Spleen (tissue), 11 donors: ENCODE measurements at regions not wholly inside any gene's neighbourhood (a gene's known extent, or its start where the extent isn't known, plus 50 kb on each side); places are given as distances from the start of the nearest gene placed in this dataset.

Source experiments
- DNase-seq: peaks from one replicate; pipeline ENCODE4 v3.0.0-alpha.2; 2020
- H3K27ac ChIP-seq, 8 donors: fragments of 200-600 bp; sonication (generic) in 7 of 8; 1 replicate in 4 of 8; 2 replicates in 4 of 8; pipeline versions ENCODE4 v1.5.0 to v1.8.0; 2016 to 2021; ENCODE audit warnings: inconsistent platforms in 4 of 8, mild to moderate bottlenecking in 4 of 8, moderate library complexity in 1 of 8
- H3K27me3 ChIP-seq, 7 donors: fragments of 200-600 bp; sonication (generic) in 6 of 7; replicated peaks in 1 of 7; 1 replicate in 4 of 7; 2 replicates in 3 of 7; pipeline versions ENCODE4 v1.5.0 to v1.8.0; 2016 to 2021; ENCODE audit warnings: inconsistent platforms in 3 of 7, mild to moderate bottlenecking in 1 of 7
- H3K36me3 ChIP-seq, 6 donors: fragments of 200-600 bp; sonication (generic) in 5 of 6; 1 replicate in 4 of 6; 2 replicates in 2 of 6; pipeline versions ENCODE4 v1.5.0 to v1.8.0; 2016 to 2021; ENCODE audit warnings: inconsistent platforms in 2 of 6
- H3K4me1 ChIP-seq, 6 donors: fragments of 200-600 bp; sonication (generic) in 5 of 6; 1 replicate in 3 of 6; 2 replicates in 3 of 6; pipeline versions ENCODE4 v1.5.0 to v1.8.0; 2016 to 2021; ENCODE audit warnings: inconsistent platforms in 3 of 6
- H3K4me3 ChIP-seq, 8 donors: fragments of 200-600 bp; sonication (generic) in 7 of 8; 1 replicate in 4 of 8; 2 replicates in 4 of 8; pipeline versions ENCODE4 v1.5.0 to v1.8.0; 2016 to 2021; ENCODE audit warnings: inconsistent platforms in 4 of 8, mild to moderate bottlenecking in 4 of 8, moderate library complexity in 2 of 8
- H3K9me3 ChIP-seq, 8 donors: fragments of 200-600 bp; sonication (generic) in 7 of 8; 1 replicate in 4 of 8; 2 replicates in 4 of 8; pipeline versions ENCODE4 v1.5.0 to v1.8.0; 2016 to 2021; ENCODE audit warnings: inconsistent platforms in 4 of 8
- CTCF ChIP-seq, 11 experiments: fragments of 200-600 bp in 7 of 11; fragments of 450-650 bp in 4 of 11; sonication (generic) in 4 of 11; IDR thresholded peaks in 8 of 11; conservative IDR thresholded peaks in 3 of 11; 1 replicate in 7 of 11; 2 replicates in 4 of 11; pipeline versions ENCODE4 v1.4.0 to v1.8.0; 2016 to 2021; ENCODE audit warnings: antibody characterized with exemption in 11 of 11, inconsistent platforms in 4 of 11, mild to moderate bottlenecking in 1 of 11
- POLR2A ChIP-seq, 3 donors: fragments of 450-650 bp; IDR thresholded peaks; one replicate each; pipeline ENCODE4 v1.5.1; 2017; ENCODE audit warnings: antibody characterized with exemption in 3 of 3, mild to moderate bottlenecking in 1 of 3
- POLR2AphosphoS5 ChIP-seq, 3 donors: sonication (generic); formaldehyde crosslinking; IDR thresholded peaks; one replicate each; pipeline ENCODE4 v1.5.1; 2017; ENCODE audit warnings: antibody characterized with exemption in 3 of 3
- WGBS, 5 donors: extraction: QIAGEN DNeasy Blood & Tissue Kit in 3 of 5; methylation state at CpG; one replicate each; pipeline versions ENCODE4 v1.1.5 to v1.1.7; 2013 to 2018; 5-methylcytosine and 5-hydroxymethylcytosine counted together
- intact Hi-C: fragments of 100-400 bp; cut with DNase I; formaldehyde crosslinking; loops from one replicate; pipeline ENCODE4 v1.15.0; 2023; ENCODE audit warnings: low total_unique reads
- donor health status: healthy with polysubstance abuse.
- donor health status: DM: no; HTN: no; CAD: no; lungs with moderate emphysema.
- donor health status: DM: no; HTN: no; CAD: no.
- donor health status: Bipolar disorder and iron deficiency.
- donor health status: healthy.
- donor health status: DM: no; HTN: no; CAD: no.
- donor health status: DM: yes; HTN: yes; CAD: no.

DNA sequence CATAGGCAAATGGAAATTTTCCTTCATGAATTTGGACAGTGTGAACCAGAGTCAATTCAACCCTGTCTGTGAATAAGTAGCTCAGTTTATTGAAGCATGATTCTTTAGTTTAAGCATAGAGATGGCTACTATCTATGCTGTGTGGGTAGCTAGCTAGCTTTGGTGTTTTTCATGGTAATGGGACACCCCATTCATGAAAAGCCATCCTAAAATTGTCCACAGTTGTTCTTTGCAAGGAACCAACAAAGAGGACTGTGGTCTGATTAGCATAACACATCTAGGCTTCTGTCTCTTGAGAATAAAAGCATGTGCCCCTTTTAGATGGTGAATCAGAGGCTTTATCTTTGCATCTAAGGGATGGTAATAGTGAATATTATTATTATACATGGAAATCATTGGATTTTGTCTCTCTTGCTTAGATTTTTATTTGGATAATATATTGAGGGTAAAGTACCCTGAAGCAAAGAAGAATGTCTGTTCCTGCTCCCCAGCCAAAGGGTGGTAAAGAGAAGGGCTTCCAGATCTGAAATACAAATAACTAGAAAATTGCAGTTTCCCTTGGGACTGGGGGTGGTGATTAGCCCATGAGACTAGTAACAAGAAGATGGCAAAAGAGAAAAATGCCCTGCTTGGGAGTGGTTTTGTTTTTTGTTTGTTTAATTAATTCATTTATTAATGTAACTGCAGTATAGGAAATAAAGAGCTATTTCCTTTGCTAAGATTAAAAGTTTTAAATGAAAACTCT lies 624.2 kb upstream of the ZNF608 start:
- H3K4me3 ChIP-seq, result no peak overlapping the region
- no peaks in the 10 kb centered on the region for H3K27me3 ChIP-seq
- no peak overlapping the region for H3K27ac ChIP-seq
- no peaks in the 10 kb centered on the region for H3K36me3 ChIP-seq
- no peaks in the 10 kb centered on the region for H3K4me1 ChIP-seq
- DNase-seq, result no peak
- intact Hi-C loops, result no loop called here
- H3K9me3 ChIP-seq, result no peaks in the 10 kb centered on the region
- TF ChIP-seq CTCF (IDR thresholded peaks at IDR 0.05 in 8 of 11, conservative IDR thresholded peaks at IDR 0.05 in 3 of 11), result no peak

DNA sequence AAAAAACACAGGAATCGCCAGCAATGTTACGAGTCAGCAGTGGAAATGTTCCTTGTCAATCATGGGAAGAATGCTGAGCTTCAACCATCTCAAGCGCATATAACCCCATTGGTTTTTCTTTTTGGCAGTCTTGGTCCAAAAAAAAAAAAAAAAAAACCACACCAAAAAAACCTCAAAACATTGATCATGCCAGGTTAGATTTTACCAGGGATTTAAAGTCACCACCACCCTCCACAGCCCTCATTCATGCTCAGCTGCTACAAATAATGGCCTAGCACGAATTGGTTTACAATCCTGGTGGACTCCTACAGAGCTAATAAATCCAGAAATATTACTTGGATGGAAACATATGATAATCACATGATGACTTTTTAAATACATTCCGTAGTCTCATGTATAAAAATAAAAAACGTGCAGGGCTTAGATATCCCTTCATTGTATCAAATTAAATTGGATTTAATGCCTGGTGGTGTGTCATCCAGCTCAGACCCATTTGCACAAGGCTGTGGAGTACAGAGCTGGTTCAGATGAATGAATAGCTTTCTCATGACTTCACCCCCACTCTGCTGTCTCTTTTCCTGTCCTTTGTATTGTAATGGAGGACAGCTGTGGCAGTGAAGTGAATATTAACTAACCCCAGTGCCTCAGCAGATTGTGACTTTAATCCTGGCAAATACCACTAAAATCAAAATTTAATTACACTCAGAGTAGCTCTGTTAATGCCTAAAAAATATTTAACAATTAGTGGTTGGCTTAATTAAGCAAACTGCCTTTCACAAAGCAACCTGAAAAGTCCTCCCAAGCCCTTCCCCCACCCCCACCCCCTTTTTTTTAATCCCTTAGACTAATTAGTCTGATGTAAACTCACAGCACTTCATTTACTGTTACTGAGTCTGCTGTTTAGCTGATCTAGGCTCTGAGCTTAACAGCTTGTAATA lies 626.5 kb upstream of the ZNF608 start:
- intact Hi-C loops, result no loop called here
- Histone ChIP-seq H3K4me1 (no peaks in the 10 kb centered on the region), H3K9me3 (no peaks in the 10 kb centered on the region), H3K36me3 (no peaks in the 10 kb centered on the region), H3K27me3 (no peaks in the 10 kb centered on the region), H3K4me3 (no peak overlapping the region), H3K27ac (no peak overlapping the region)
- no peak for DNase-seq
- no peak for TF ChIP-seq CTCF (IDR thresholded peaks at IDR 0.05 in 8 of 11, conservative IDR thresholded peaks at IDR 0.05 in 3 of 11)
- no peak for TF ChIP-seq POLR2AphosphoS5 (IDR thresholded peaks at IDR 0.05)
- TF ChIP-seq POLR2A (IDR thresholded peaks at IDR 0.05), result no peak
- 75 to 89% (median 89%) methylated on average over 6 of the region's 6 CpGs for WGBS, 5 donors

GRCh38 chr5:125375143-125375542 lies 628.7 kb upstream of the ZNF608 start:
- no peaks in the 10 kb centered on the region for H3K4me1 ChIP-seq
- TF ChIP-seq POLR2A (IDR thresholded peaks at IDR 0.05), result no peak
- TF ChIP-seq POLR2AphosphoS5 (IDR thresholded peaks at IDR 0.05), result no peak
- TF ChIP-seq CTCF (IDR thresholded peaks at IDR 0.05 in 8 of 11, conservative IDR thresholded peaks at IDR 0.05 in 3 of 11), result no peak
- no peaks in the 10 kb centered on the region for H3K36me3 ChIP-seq
- H3K4me3 ChIP-seq, result no peak overlapping the region
- no peak for DNase-seq
- WGBS, 5 donors, result 17 to 42% (median 22%) methylated on average over 1 of the region's 1 CpG
- H3K27me3 ChIP-seq, result no peaks in the 10 kb centered on the region
- H3K27ac ChIP-seq, result no peak overlapping the region
- intact Hi-C loops, result no loop called here
- H3K9me3 ChIP-seq, result no peaks in the 10 kb centered on the region

DNA sequence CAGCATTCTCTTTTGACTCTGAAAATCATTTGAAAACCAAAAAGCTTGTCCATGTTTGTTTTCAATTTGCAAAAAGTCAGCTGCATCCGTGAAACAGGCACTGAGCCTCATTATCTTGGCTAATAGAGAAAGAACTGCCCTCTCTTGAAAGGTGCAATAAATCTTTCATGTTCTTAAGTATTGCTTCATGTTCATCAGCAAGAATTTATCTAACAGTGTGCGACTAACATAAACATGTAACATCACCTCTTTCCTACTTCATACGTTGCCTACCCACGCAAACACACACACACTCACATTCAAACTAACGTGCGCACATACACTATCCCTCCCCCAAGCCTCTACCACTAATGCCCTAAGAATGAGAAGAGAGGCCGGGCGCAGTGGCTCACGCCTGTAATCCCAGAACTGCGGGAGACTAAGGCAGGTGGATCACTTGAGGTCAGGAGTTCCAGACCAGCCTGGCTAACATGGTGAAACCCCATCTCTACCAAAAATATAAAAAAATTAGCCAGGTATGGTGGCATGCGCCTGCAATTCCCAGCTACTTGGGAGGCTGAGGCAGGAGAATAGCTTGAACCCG lies 629.7 kb upstream of the ZNF608 start:
- intact Hi-C loops, result no loop called here

More for the DNA sequence above, 629.7 kb upstream of the ZNF608 start:
- H3K4me1 ChIP-seq, result no peaks in the 10 kb centered on the region
- TF ChIP-seq CTCF (IDR thresholded peaks at IDR 0.05 in 8 of 11, conservative IDR thresholded peaks at IDR 0.05 in 3 of 11), result no peak
- TF ChIP-seq POLR2A (IDR thresholded peaks at IDR 0.05), result no peak
- no peak for TF ChIP-seq POLR2AphosphoS5 (IDR thresholded peaks at IDR 0.05)
- H3K36me3 ChIP-seq, result no peaks in the 10 kb centered on the region
- H3K27me3 ChIP-seq, result no peaks in the 10 kb centered on the region
- no peak for DNase-seq
- H3K4me3 ChIP-seq, result no peak overlapping the region
- no peak overlapping the region for H3K27ac ChIP-seq
- 86 to 92% (median 90%) methylated on average over 12 of the region's 12 CpGs for WGBS, 5 donors
- H3K9me3 ChIP-seq, result no peaks in the 10 kb centered on the region
